SK-N-SH (cell line): ENCODE measurements at regions not wholly inside any gene's neighbourhood (a gene's known extent, or its start where the extent isn't known, plus 50 kb on each side); places are given as distances from the start of the nearest gene placed in this dataset.

Experiments used
- CTCF ChIA-PET: fragments of 300-600, 350-600 bp; formaldehyde crosslinking; extraction: SDS; loops from one replicate; lab custom pipeline; 2021; lab: Yijun Ruan, JAX
- POLR2A ChIA-PET: fragments of 350-600 bp; sonication (Branson Sonifier 250); formaldehyde crosslinking; extraction: SDS; loops from one replicate; lab custom pipeline; 2020; ENCODE audit warnings: antibody characterized with exemption, inconsistent platforms; lab: Yijun Ruan, JAX
- DNase-seq: peaks from one replicate; pipeline ENCODE4 v3.0.0; 2012
- H2AFZ ChIP-seq: fragments of 200-600 bp; sonication (generic); 2 replicates; pipeline ENCODE4 v1.8.1; 2016; ENCODE audit warnings: antibody characterized with exemption, mild to moderate bottlenecking, low read depth
- H3F3A ChIP-seq: fragments of 200-600 bp; sonication (generic); replicated peaks from 2 replicates; pipeline ENCODE3; 2016; ENCODE audit warnings: antibody characterized with exemption, mild to moderate bottlenecking; ENCODE audit not compliant: insufficient read depth
- H3K27ac ChIP-seq, 2 experiments: fragments of 200-500 bp in 1 of 2; fragments of 200-600 bp in 1 of 2; sonication (Bioruptor generic) in 1 of 2; sonication (generic), shearing (Covaris generic) in 1 of 2; 2 replicates each; pipeline versions ENCODE4 v1.5.1 to v1.6.1; 2014 to 2016; ENCODE audit warnings: low read depth in 2 of 2, inconsistent platforms in 1 of 2, low read length in 1 of 2, mild to moderate bottlenecking in 1 of 2, mixed read lengths in 1 of 2
- H3K27me3 ChIP-seq: fragments of 200-600 bp; sonication (generic), shearing (Covaris generic); 2 replicates; pipeline ENCODE4 v1.6.1; 2016; ENCODE audit warnings: mixed run types; ENCODE audit not compliant: insufficient read depth
- H3K36me3 ChIP-seq, 2 experiments: fragments of 200-500 bp in 1 of 2; fragments of 200-600 bp in 1 of 2; sonication (Bioruptor generic) in 1 of 2; sonication (generic) in 1 of 2; replicated peaks in 1 of 2; 2 replicates each; pipeline versions ENCODE3 to v1.5.1; 2014 to 2016; ENCODE audit warnings: low read length in 1 of 2, mild to moderate bottlenecking in 1 of 2; ENCODE audit not compliant: insufficient read depth in 2 of 2, control insufficient read depth in 1 of 2
- H3K4me1 ChIP-seq, 2 experiments: fragments of 200-500 bp in 1 of 2; fragments of 200-600 bp in 1 of 2; sonication (Bioruptor generic) in 1 of 2; sonication (generic), shearing (Covaris generic) in 1 of 2; 2 replicates each; pipeline versions ENCODE4 v1.5.1 to v1.6.1; 2014 to 2016; ENCODE audit warnings: low read depth in 1 of 2, low read length in 1 of 2, mixed run types in 1 of 2; ENCODE audit not compliant: insufficient read depth in 2 of 2, control insufficient read depth in 1 of 2
- H3K4me2 ChIP-seq: fragments of 200-600 bp; sonication (generic), shearing (Covaris generic); 2 replicates; pipeline ENCODE4 v1.6.1; 2017; ENCODE audit warnings: mixed run types
- H3K4me3 ChIP-seq, 2 experiments: fragments of 200-500 bp in 1 of 2; fragments of 200-600 bp in 1 of 2; sonication (Bioruptor generic) in 1 of 2; sonication (generic), shearing (Covaris generic) in 1 of 2; 2 replicates each; pipeline versions ENCODE4 v1.5.1 to v1.8.1; 2014 to 2016; ENCODE audit warnings: low read depth in 2 of 2, inconsistent platforms in 1 of 2, low read length in 1 of 2, mild to moderate bottlenecking in 1 of 2, mixed read lengths in 1 of 2, moderate library complexity in 1 of 2
- H3K79me2 ChIP-seq: fragments of 200-600 bp; sonication (generic); 2 replicates; pipeline ENCODE4 v1.8.1; 2017; ENCODE audit warnings: mild to moderate bottlenecking; ENCODE audit not compliant: insufficient read depth
- H3K9ac ChIP-seq: fragments of 200-600 bp; sonication (generic); 2 replicates; pipeline ENCODE4 v1.6.1; 2017; ENCODE audit warnings: mixed run types
- H3K9me2 ChIP-seq: fragments of 200-600 bp; sonication (generic); 2 replicates; pipeline ENCODE4 v1.6.1; 2017; ENCODE audit warnings: mixed run types
- H3K9me3 ChIP-seq: fragments of 200-600 bp; sonication (generic); 2 replicates; pipeline ENCODE4 v1.6.1; 2017; ENCODE audit warnings: mixed run types, mild to moderate bottlenecking, moderate library complexity
- H4K20me1 ChIP-seq: fragments of 200-600 bp; sonication (generic); 2 replicates; pipeline ENCODE4 v1.6.1; 2017; ENCODE audit warnings: mild to moderate bottlenecking, mixed run types; ENCODE audit not compliant: insufficient read depth
- EZH2phosphoT487 ChIP-seq: fragments of 200-600 bp; sonication (generic); IDR thresholded peaks from 2 replicates; pipeline ENCODE4 v1.6.1; 2017; ENCODE audit warnings: low read depth, mixed run types, mild to moderate bottlenecking, antibody characterized with exemption, moderate library complexity, borderline replicate concordance
- GATA2 ChIP-seq: sonication (generic); formaldehyde crosslinking; IDR thresholded peaks from 2 replicates; pipeline ENCODE4 v1.5.0; 2020; ENCODE audit warnings: mild to moderate bottlenecking, missing genetic modification reagents
- MXI1 ChIP-seq: IDR thresholded peaks from 2 replicates; pipeline ENCODE4 v1.6.1; 2012; ENCODE audit warnings: mild to moderate bottlenecking, low read depth, low read length, improper control_type of control experiment
- NFIC ChIP-seq: IDR thresholded peaks from 2 replicates; pipeline ENCODE4 v1.4.0; 2012; ENCODE audit warnings: borderline replicate concordance
- POLR2AphosphoS5 ChIP-seq: IDR thresholded peaks from 2 replicates; pipeline ENCODE4 v1.6.1; 2012; ENCODE audit warnings: low read depth, low read length
- RAD21 ChIP-seq: IDR thresholded peaks from 2 replicates; pipeline ENCODE4 v1.6.1; 2012; ENCODE audit warnings: mild to moderate bottlenecking, low read length
- TAF1 ChIP-seq: IDR thresholded peaks from 2 replicates; pipeline ENCODE4 v1.6.1; 2012; ENCODE audit warnings: low read depth, mild to moderate bottlenecking, low read length, moderate library complexity, borderline replicate concordance
- TCF12 ChIP-seq: IDR thresholded peaks from 2 replicates; pipeline ENCODE4 v1.4.0; 2012
- TEAD4 ChIP-seq: IDR thresholded peaks from 2 replicates; pipeline ENCODE4 v1.4.0; 2012; ENCODE audit warnings: mild to moderate bottlenecking, borderline replicate concordance; ENCODE audit not compliant: insufficient read depth
- WGBS: methylation state at CpG from one replicate; pipeline ENCODE4 v1.1.6; 2017; ENCODE audit warnings: low lambda C conversion rate; 5-methylcytosine and 5-hydroxymethylcytosine counted together
- TF ChIP-seq, protein P1 (sequence below): IDR thresholded peaks from 2 replicates; pipeline ENCODE4 v1.4.0; 2012; ENCODE audit warnings: low read depth
- TF ChIP-seq, protein P2 (sequence below): IDR thresholded peaks from 2 replicates; pipeline ENCODE4 v1.4.0; 2012; ENCODE audit warnings: low read depth, borderline replicate concordance
- TF ChIP-seq, protein P3 (sequence below): IDR thresholded peaks from 2 replicates; pipeline ENCODE4 v1.4.0; 2012; ENCODE audit warnings: low read depth, borderline replicate concordance
- TF ChIP-seq, protein P4 (sequence below): fragments of 150-350 bp; IDR thresholded peaks from 2 replicates; pipeline ENCODE4 v1.6.1; 2017; ENCODE audit warnings: antibody characterized with exemption, low read length, low read depth, borderline replicate concordance
- TF ChIP-seq, protein P5 (sequence below): fragments of 150-350 bp; IDR thresholded peaks from 2 replicates; pipeline ENCODE4 v1.6.1; 2016; ENCODE audit warnings: mild to moderate bottlenecking, low read depth, low read length

DNA sequence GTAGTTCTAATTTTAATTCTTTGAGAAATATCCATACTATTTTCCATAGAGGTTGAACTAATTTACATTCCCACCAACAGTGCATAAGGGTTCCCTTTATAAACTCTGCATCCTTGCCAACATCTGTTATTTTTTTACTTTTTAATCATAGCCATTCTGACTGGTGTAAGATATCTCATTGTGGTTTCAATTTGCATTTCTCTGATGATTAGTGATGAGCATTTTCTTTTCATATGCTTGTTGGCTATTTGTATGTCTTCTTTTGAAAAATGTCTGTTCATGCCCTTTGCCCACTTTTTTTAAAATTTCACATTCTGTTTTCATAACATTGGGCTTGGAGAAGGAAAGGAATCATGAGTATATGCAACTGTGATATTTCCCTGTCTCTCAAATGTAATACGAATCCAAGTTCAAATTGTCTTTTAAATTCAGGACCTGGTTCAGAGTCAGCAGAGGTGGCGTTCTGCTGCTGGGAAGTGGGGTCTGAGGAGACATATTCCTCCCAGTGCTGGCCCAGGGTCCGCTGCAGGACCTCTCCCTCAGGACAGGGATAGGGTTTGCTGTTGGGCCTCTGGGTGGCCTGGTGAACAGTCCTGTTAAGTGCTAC is 81.2 kb upstream of the ETV6 start:
- Histone ChIP-seq H3F3A (no peaks in the 10 kb centered on the region), H3K9me3 (no peaks in the 10 kb centered on the region), H3K27ac (no peak overlapping the region), H3K36me3 (no peaks in the 10 kb centered on the region), H3K79me2 (no peaks in the 10 kb centered on the region), H3K4me1 (no peaks in the 10 kb centered on the region), H3K27me3 (no peaks in the 10 kb centered on the region; the same call in 1 of the 2 replicates), H3K9ac (no peak overlapping the region), H3K4me3 (no peak overlapping the region), H3K9me2 (no peaks in the 10 kb centered on the region), H2AFZ (no peak overlapping the region), H3K4me2 (no peak overlapping the region), H4K20me1 (no peaks in the 10 kb centered on the region)
- TF ChIP-seq TCF12 (no peak), NFIC (no peak), GATA2 (no peak), MXI1 (no peak), RAD21 (no peak), POLR2AphosphoS5 (no peak), TEAD4 (no peak), TAF1 (no peak), EZH2phosphoT487 (no peak)
- TF ChIP-seq, protein P1, sequence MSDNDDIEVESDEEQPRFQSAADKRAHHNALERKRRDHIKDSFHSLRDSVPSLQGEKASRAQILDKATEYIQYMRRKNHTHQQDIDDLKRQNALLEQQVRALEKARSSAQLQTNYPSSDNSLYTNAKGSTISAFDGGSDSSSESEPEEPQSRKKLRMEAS = no peak
- TF ChIP-seq, protein P2, sequence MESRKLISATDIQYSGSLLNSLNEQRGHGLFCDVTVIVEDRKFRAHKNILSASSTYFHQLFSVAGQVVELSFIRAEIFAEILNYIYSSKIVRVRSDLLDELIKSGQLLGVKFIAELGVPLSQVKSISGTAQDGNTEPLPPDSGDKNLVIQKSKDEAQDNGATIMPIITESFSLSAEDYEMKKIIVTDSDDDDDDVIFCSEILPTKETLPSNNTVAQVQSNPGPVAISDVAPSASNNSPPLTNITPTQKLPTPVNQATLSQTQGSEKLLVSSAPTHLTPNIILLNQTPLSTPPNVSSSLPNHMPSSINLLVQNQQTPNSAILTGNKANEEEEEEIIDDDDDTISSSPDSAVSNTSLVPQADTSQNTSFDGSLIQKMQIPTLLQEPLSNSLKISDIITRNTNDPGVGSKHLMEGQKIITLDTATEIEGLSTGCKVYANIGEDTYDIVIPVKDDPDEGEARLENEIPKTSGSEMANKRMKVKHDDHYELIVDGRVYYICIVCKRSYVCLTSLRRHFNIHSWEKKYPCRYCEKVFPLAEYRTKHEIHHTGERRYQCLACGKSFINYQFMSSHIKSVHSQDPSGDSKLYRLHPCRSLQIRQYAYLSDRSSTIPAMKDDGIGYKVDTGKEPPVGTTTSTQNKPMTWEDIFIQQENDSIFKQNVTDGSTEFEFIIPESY = no peak
- TF ChIP-seq, protein P3, sequence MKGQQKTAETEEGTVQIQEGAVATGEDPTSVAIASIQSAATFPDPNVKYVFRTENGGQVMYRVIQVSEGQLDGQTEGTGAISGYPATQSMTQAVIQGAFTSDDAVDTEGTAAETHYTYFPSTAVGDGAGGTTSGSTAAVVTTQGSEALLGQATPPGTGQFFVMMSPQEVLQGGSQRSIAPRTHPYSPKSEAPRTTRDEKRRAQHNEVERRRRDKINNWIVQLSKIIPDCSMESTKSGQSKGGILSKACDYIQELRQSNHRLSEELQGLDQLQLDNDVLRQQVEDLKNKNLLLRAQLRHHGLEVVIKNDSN = no peak
- TF ChIP-seq, protein P4, sequence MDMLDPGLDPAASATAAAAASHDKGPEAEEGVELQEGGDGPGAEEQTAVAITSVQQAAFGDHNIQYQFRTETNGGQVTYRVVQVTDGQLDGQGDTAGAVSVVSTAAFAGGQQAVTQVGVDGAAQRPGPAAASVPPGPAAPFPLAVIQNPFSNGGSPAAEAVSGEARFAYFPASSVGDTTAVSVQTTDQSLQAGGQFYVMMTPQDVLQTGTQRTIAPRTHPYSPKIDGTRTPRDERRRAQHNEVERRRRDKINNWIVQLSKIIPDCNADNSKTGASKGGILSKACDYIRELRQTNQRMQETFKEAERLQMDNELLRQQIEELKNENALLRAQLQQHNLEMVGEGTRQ = no peak
- TF ChIP-seq, protein P5, sequence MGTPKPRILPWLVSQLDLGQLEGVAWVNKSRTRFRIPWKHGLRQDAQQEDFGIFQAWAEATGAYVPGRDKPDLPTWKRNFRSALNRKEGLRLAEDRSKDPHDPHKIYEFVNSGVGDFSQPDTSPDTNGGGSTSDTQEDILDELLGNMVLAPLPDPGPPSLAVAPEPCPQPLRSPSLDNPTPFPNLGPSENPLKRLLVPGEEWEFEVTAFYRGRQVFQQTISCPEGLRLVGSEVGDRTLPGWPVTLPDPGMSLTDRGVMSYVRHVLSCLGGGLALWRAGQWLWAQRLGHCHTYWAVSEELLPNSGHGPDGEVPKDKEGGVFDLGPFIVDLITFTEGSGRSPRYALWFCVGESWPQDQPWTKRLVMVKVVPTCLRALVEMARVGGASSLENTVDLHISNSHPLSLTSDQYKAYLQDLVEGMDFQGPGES = no peak
- no peak for DNase-seq
- POLR2A ChIA-PET = no interaction called here
- WGBS = 70% methylated on average over 3 of the region's 3 CpGs
- CTCF ChIA-PET = interaction anchor here (1.4 to 1.6 kb wide), 2 partner anchors 12 to 465 kb away, joined by 5 to 6 read pairs; no protein-coding TSS in a partner anchor
